ENCODE measurements at regions not wholly inside any gene's neighbourhood (a gene's known extent, or its start where the extent isn't known, plus 50 kb on each side); places are given as distances from the start of the nearest gene placed in this dataset.

DNA sequence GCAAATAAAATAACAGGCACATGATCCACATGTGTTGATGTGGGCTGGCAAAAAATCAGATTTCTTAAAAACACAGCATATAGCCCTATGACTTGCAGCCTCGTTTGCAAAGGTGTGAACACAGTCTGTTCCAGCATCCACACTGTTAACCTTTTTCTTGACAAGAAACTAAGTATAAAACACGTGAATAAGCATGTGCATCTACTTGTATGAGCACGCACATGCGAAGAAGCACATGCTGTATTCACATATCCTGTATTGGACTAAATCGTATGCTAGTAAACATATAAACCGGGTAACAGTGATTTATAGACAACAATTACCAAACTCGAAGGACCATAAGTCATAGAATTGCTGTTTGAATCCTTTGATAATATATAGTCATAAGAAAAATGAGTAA is 218.7 kb downstream of the HDGFL1 start:
- intact Hi-C loops (cut with DNase I; ENCODE audit: low total_unique reads) = no loop called here
- in situ Hi-C loops (cut with MboI; ENCODE audit: low pct_ligation_motif_present in 1 of 4, low pct_unique_long_range_greater_than_20kb in 1 of 4, low sequenced_read_pairs in 3 of 4) = no loop called here
- H3K27me3 ChIP-seq = no peaks in the 10 kb centered on the region
- no peak overlapping the region for H3K27ac ChIP-seq
- no peak overlapping the region for H3K4me3 ChIP-seq
- no peak for DNase-seq
- TF ChIP-seq POLR2A (IDR thresholded peaks at IDR 0.05) (no peak), EP300 (IDR thresholded peaks at IDR 0.05; ENCODE audit: low read depth) (no peak)
- 74 to 86% methylated on average over 6 to 7 of the region's 7 CpGs for WGBS, 2 donors (ENCODE audit: low coverage in 1 of 2)
- H3K4me1 ChIP-seq = no peaks in the 10 kb centered on the region
- H3K9me3 ChIP-seq = no peaks in the 10 kb centered on the region
- H3K36me3 ChIP-seq = no peaks in the 10 kb centered on the region

DNA sequence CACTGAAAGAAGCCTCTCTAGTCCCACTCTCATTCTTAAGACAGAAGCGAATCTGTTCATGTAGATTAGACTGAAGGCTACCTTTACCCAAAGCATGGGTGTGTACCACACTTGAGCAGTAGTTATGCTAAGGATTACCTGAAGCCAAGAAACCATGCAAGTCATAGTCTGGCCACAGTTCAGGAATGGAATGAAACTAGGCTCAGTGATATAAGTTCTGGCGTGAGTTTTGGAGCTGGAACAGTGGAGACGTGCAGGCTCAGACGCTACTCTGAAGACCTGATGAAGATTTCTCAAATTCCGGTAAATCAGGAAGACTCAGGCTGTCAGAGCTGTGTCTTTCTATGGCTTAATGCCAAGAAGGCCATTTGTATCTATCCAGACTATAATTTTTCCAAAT is 219.9 kb downstream of the HDGFL1 start:
- no peak overlapping the region for H3K27ac ChIP-seq
- intact Hi-C loops (cut with DNase I; ENCODE audit: low total_unique reads) (no loop called here), in situ Hi-C loops (cut with MboI; ENCODE audit: low pct_ligation_motif_present in 1 of 4, low pct_unique_long_range_greater_than_20kb in 1 of 4, low sequenced_read_pairs in 3 of 4) (no loop called here)
- WGBS, 2 donors (ENCODE audit: low coverage in 1 of 2) = 74 to 81% methylated on average over 3 to 5 of the region's 5 CpGs
- no peaks in the 10 kb centered on the region for H3K36me3 ChIP-seq
- H3K27me3 ChIP-seq = no peaks in the 10 kb centered on the region
- no peaks in the 10 kb centered on the region for H3K9me3 ChIP-seq
- H3K4me1 ChIP-seq = no peaks in the 10 kb centered on the region
- H3K4me3 ChIP-seq = no peak overlapping the region
- DNase-seq = no peak
- TF ChIP-seq POLR2A (IDR thresholded peaks at IDR 0.05) (no peak), POLR2AphosphoS5 (IDR thresholded peaks at IDR 0.05) (no peak), EP300 (IDR thresholded peaks at IDR 0.05; ENCODE audit: low read depth) (no peak)
- TF ChIP-seq, protein P1, sequence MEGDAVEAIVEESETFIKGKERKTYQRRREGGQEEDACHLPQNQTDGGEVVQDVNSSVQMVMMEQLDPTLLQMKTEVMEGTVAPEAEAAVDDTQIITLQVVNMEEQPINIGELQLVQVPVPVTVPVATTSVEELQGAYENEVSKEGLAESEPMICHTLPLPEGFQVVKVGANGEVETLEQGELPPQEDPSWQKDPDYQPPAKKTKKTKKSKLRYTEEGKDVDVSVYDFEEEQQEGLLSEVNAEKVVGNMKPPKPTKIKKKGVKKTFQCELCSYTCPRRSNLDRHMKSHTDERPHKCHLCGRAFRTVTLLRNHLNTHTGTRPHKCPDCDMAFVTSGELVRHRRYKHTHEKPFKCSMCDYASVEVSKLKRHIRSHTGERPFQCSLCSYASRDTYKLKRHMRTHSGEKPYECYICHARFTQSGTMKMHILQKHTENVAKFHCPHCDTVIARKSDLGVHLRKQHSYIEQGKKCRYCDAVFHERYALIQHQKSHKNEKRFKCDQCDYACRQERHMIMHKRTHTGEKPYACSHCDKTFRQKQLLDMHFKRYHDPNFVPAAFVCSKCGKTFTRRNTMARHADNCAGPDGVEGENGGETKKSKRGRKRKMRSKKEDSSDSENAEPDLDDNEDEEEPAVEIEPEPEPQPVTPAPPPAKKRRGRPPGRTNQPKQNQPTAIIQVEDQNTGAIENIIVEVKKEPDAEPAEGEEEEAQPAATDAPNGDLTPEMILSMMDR (IDR thresholded peaks at IDR 0.05) = no peak

DNA sequence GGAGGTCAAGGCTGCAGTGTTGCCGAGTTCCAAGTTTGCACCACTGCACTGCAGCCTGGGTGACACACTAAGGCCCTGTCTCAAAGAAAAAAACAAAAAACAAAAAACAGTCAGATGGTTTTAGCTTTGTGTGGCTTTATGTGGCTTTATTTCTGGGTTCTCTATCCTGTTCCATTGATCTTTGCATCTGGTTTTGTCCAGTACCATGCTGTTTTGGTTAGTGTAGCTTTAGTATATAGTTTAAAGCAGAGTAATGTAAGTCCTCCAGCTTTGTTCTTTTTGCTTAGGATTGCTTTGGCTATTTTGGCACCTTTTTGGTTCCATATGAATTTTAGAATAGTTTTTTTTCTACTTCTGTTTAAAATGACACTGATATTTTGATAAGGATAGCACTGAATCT is 225.5 kb downstream of the HDGFL1 start:
- no peak overlapping the region for H3K27ac ChIP-seq
- no peak for TF ChIP-seq POLR2AphosphoS5 (IDR thresholded peaks at IDR 0.05)
- no peak for TF ChIP-seq EP300 (IDR thresholded peaks at IDR 0.05; ENCODE audit: low read depth)
- TF ChIP-seq, protein P1 (IDR thresholded peaks at IDR 0.05) = no peak
- no peak for TF ChIP-seq POLR2A (IDR thresholded peaks at IDR 0.05)
- intact Hi-C loops (cut with DNase I; ENCODE audit: low total_unique reads) (no loop called here), in situ Hi-C loops (cut with MboI; ENCODE audit: low pct_ligation_motif_present in 1 of 4, low pct_unique_long_range_greater_than_20kb in 1 of 4, low sequenced_read_pairs in 3 of 4) (no loop called here)
- 86 to 95% methylated on average over 1 of the region's 1 CpG for WGBS, 2 donors (ENCODE audit: low coverage in 1 of 2)
- H3K9me3 ChIP-seq = peaks cover 0 to 12% of the 10 kb centered on the region in 2 donors
- no peaks in the 10 kb centered on the region for H3K27me3 ChIP-seq
- DNase-seq = no peak
- H3K4me3 ChIP-seq = no peak overlapping the region
- H3K4me1 ChIP-seq = no peaks in the 10 kb centered on the region
- H3K36me3 ChIP-seq = no peaks in the 10 kb centered on the region

DNA sequence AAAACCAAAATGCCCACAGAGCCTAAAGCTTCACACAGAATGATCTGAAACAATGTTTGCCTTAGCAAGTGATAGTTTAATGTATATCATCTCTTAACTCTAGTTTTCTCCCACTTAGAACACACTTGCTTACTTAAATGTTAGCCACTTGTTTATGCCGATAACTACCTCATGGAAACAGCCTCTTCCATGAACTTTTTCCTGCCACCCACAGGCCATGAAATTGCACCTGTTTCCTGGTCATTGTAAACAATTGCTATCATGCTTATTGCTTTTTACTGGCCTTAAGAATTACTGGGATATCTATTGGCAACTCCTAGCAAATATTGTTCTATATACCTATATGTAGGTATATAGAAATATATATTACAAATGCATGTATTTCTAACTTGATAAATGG is 231.1 kb downstream of the HDGFL1 start:
- Histone ChIP-seq H3K4me1 (no peaks in the 10 kb centered on the region), H3K9me3 (peaks cover 0 to under 1% of the 10 kb centered on the region in 2 donors), H3K4me3 (no peak overlapping the region), H3K27me3 (no peaks in the 10 kb centered on the region), H3K36me3 (no peaks in the 10 kb centered on the region), H3K27ac (no peak overlapping the region)
- no peak for DNase-seq
- intact Hi-C loops (cut with DNase I; ENCODE audit: low total_unique reads) (no loop called here), in situ Hi-C loops (cut with MboI; ENCODE audit: low pct_ligation_motif_present in 1 of 4, low pct_unique_long_range_greater_than_20kb in 1 of 4, low sequenced_read_pairs in 3 of 4) (no loop called here)
- TF ChIP-seq POLR2A (IDR thresholded peaks at IDR 0.05) (no peak), EP300 (IDR thresholded peaks at IDR 0.05; ENCODE audit: low read depth) (no peak), POLR2AphosphoS5 (IDR thresholded peaks at IDR 0.05) (no peak)
- TF ChIP-seq, protein P1 (IDR thresholded peaks at IDR 0.05) = no peak
- 76 to 100% methylated on average over 1 of the region's 1 CpG for WGBS, 2 donors (ENCODE audit: low coverage in 1 of 2)

DNA sequence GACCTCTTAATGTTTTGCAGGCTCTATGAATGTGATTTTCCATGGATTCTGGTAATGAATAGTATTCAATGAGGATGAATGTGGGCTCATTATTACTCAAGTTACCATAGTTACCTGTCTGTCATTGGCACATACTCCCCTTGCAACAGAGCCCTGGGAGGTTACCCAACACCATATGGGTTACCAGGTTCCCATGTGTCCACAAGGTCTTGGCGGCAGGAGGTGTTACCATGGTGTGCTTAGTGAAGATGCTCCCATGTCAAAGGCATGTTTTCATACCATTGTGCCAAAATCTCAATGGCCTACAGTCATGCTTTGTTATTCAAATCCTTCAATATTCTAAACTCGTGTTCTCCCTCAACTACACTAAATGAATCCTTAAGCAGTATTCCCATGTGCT is 232.5 kb downstream of the HDGFL1 start:
- no peaks in the 10 kb centered on the region for H3K9me3 ChIP-seq
- in situ Hi-C loops (cut with MboI; ENCODE audit: low pct_ligation_motif_present in 1 of 4, low pct_unique_long_range_greater_than_20kb in 1 of 4, low sequenced_read_pairs in 3 of 4) = no loop called here
- intact Hi-C loops (cut with DNase I; ENCODE audit: low total_unique reads) = no loop called here
- no peaks in the 10 kb centered on the region for H3K27me3 ChIP-seq
- no peak for DNase-seq
- WGBS, 2 donors (ENCODE audit: low coverage in 1 of 2) = 85% methylated on average over 2 of the region's 2 CpGs; no CpG with 5 or more reads in 1 of the 2 donors
- TF ChIP-seq, protein P1 (IDR thresholded peaks at IDR 0.05) = no peak
- TF ChIP-seq POLR2A (IDR thresholded peaks at IDR 0.05) (no peak), EP300 (IDR thresholded peaks at IDR 0.05; ENCODE audit: low read depth) (no peak), POLR2AphosphoS5 (IDR thresholded peaks at IDR 0.05) (no peak)
- H3K36me3 ChIP-seq = no peaks in the 10 kb centered on the region
- no peak overlapping the region for H3K27ac ChIP-seq
- no peak overlapping the region for H3K4me3 ChIP-seq
- H3K4me1 ChIP-seq = no peaks in the 10 kb centered on the region

Data from transverse colon (tissue), 4 donors.